Stomach (tissue), 4 donors: ENCODE measurements at regions not wholly inside any gene's neighbourhood (a gene's known extent, or its start where the extent isn't known, plus 50 kb on each side); places are given as distances from the start of the nearest gene placed in this dataset.
"Not testable (repeated sequence)": the region's sequence is repeated elsewhere in the genome, so short reads cannot be mapped to it uniquely, and the experiment has no call there.

Experiments
- CTCF ChIP-seq, 7 experiments: fragments of 450-650 bp in 4 of 7; fragments of 200-600 bp in 3 of 7; sonication (generic) in 3 of 7; IDR thresholded peaks; one replicate each; pipeline ENCODE4 v1.5.1; 2016 to 2019; ENCODE audit warnings: antibody characterized with exemption in 7 of 7, control low read depth in 2 of 7, mild to moderate bottlenecking in 1 of 7
- POLR2A ChIP-seq, 4 donors: fragments of 450-650 bp; IDR thresholded peaks; one replicate each; pipeline ENCODE4 v1.6.1; 2016; ENCODE audit warnings: antibody characterized with exemption in 4 of 4, control low read depth in 2 of 4, mild to moderate bottlenecking in 1 of 4, moderate library complexity in 1 of 4

GRCh38 chr1:149320971-149321731 is 153.7 kb upstream of the NBPF19 start:
- TF ChIP-seq POLR2A, CTCF (IDR thresholded peaks at IDR 0.05): not testable (repeated sequence)
